GM12878 (cell line): ENCODE measurements at regions not wholly inside any gene's neighbourhood (a gene's known extent, or its start where the extent isn't known, plus 50 kb on each side); places are given as distances from the start of the nearest gene placed in this dataset.

Experiments used
- ATAC-seq: fragments of 200-7000 bp; cut with Tn5 transposase; 3 replicates; pipeline ENCODE4 v1.9.1; 2020; ENCODE audit warnings: mild to moderate bottlenecking, moderate library complexity
- BruUV-seq: library from RNA; stranded (reverse); fragments of 400-500 nt; replicated peaks from 2 replicates; lab custom pipeline; 2021; lab: Mats Ljungman, UMichigan
- CTCF ChIA-PET: fragments of 300-600 bp; sonication (Branson Sonifier 250); formaldehyde crosslinking; extraction: SDS; loops from one replicate; lab custom pipeline; 2021; ENCODE audit warnings: inconsistent platforms; lab: Yijun Ruan, JAX
- POLR2A ChIA-PET: fragments of 350-600 bp; formaldehyde crosslinking; extraction: SDS; loops from one replicate; lab custom pipeline; 2021; ENCODE audit warnings: inconsistent platforms; lab: Charles Lee
- RAD21 ChIA-PET: fragments of 300-600 bp; sonication (Branson Sonifier 250); formaldehyde crosslinking; loops from one replicate; lab custom pipeline; 2023; ENCODE audit warnings: antibody characterized with exemption; ENCODE audit not compliant: unreplicated experiment; lab: Charles Lee
- SMC1A ChIA-PET: fragments of 300-600 bp; sonication (Branson Sonifier 250); formaldehyde crosslinking; loops from one replicate; lab custom pipeline; 2023; ENCODE audit not compliant: unreplicated experiment, uncharacterized antibody; lab: Charles Lee
- DNase-seq: peaks from one replicate; pipeline ENCODE4 v3.0.0-alpha.2; 2011; ENCODE audit warnings: low read depth, low spot score
- FAIRE-seq: peaks from 3 replicates; lab custom pipeline; 2011; peaks lifted over from hg19 to GRCh38; lab: Jason Lieb, UNC
- H2AFZ ChIP-seq: 2 replicates; pipeline ENCODE4 v1.6.0; 2011; ENCODE audit warnings: low read depth, low read length, control low read depth; ENCODE audit not compliant: control insufficient read depth
- H3K27ac ChIP-seq: 2 replicates; pipeline ENCODE4 v1.5.1; 2011; ENCODE audit warnings: control low read depth; ENCODE audit not compliant: control insufficient read depth, insufficient read depth
- H3K27me3 ChIP-seq, 2 experiments: replicated peaks in 1 of 2; 2 replicates each; pipeline versions ENCODE4 v1.6.0 to v1.6.1; 2011; ENCODE audit warnings: low read length in 1 of 2; ENCODE audit not compliant: control insufficient read depth in 2 of 2, insufficient read depth in 2 of 2
- H3K36me3 ChIP-seq, 2 experiments: 2 replicates each; pipeline ENCODE4 v1.5.1; 2011; ENCODE audit warnings: low read length in 1 of 2; ENCODE audit not compliant: control insufficient read depth in 2 of 2, insufficient read depth in 2 of 2
- H3K4me1 ChIP-seq: 2 replicates; pipeline ENCODE4 v1.6.1; 2011; ENCODE audit warnings: mild to moderate bottlenecking, low read length, moderate library complexity, mixed read lengths; ENCODE audit not compliant: control insufficient read depth, insufficient read depth
- H3K4me2 ChIP-seq: 2 replicates; pipeline ENCODE4 v1.6.0; 2011; ENCODE audit warnings: control low read depth; ENCODE audit not compliant: control insufficient read depth, insufficient read depth
- H3K4me3 ChIP-seq: fragments of 200-600 bp; sonication (generic); 2 replicates; pipeline ENCODE4 v1.5.1; 2016
- H3K79me2 ChIP-seq: 2 replicates; pipeline ENCODE4 v1.6.0; 2011; ENCODE audit warnings: low read length; ENCODE audit not compliant: control insufficient read depth, insufficient read depth
- H3K9ac ChIP-seq: 2 replicates; pipeline ENCODE4 v1.8.0; 2011; ENCODE audit warnings: low read length, control low read depth, mixed read lengths; ENCODE audit not compliant: control insufficient read depth, insufficient read depth
- H3K9me3 ChIP-seq: replicated peaks from 3 replicates; pipeline ENCODE4 v1.5.1; 2011; ENCODE audit warnings: mild to moderate bottlenecking, low read length; ENCODE audit not compliant: control insufficient read depth, insufficient read depth
- H4K20me1 ChIP-seq: 2 replicates; pipeline ENCODE4 v1.6.0; 2011; ENCODE audit not compliant: control insufficient read depth, insufficient read depth
- ATF2 ChIP-seq: IDR thresholded peaks from 2 replicates; pipeline ENCODE4 v1.6.1; 2012; ENCODE audit warnings: low read length, inconsistent platforms
- ATF7 ChIP-seq: fragments of 450-650 bp; IDR thresholded peaks from 2 replicates; pipeline ENCODE4 v1.6.1; 2016; ENCODE audit warnings: low read depth, mild to moderate bottlenecking
- BRCA1 ChIP-seq: IDR thresholded peaks from 2 replicates; pipeline ENCODE4 v1.6.1; 2011; ENCODE audit warnings: low read depth, low read length, improper control_type of control experiment
- HCFC1 ChIP-seq: fragments of 150-350 bp; IDR thresholded peaks from 2 replicates; pipeline ENCODE4 v1.6.1; 2014; ENCODE audit warnings: low read length
- IRF3 ChIP-seq: fragments of 450-650 bp; IDR thresholded peaks from 2 replicates; pipeline ENCODE4 v1.6.1; 2014; ENCODE audit warnings: mild to moderate bottlenecking
- MXI1 ChIP-seq: fragments of 150-350 bp; IDR thresholded peaks from 2 replicates; pipeline ENCODE4 v1.6.1; 2011; ENCODE audit warnings: low read depth, mild to moderate bottlenecking, inconsistent platforms, low read length, improper control_type of control experiment
- NBN ChIP-seq: fragments of 450-650 bp; IDR thresholded peaks from 2 replicates; pipeline ENCODE4 v1.6.1; 2016
- NFIC ChIP-seq: IDR thresholded peaks from 2 replicates; pipeline ENCODE4 v1.6.1; 2012; ENCODE audit warnings: low read depth, mild to moderate bottlenecking, inconsistent platforms, low read length, moderate library complexity
- POLR2A ChIP-seq: IDR thresholded peaks from 2 replicates; pipeline ENCODE4 v1.6.1; 2011; ENCODE audit warnings: low read depth, mild to moderate bottlenecking, low read length
- POU2F2 ChIP-seq: IDR thresholded peaks from 3 replicates; pipeline ENCODE4 v1.6.1; 2011; ENCODE audit warnings: low read depth, mild to moderate bottlenecking, low read length, borderline replicate concordance
- ZNF622 ChIP-seq: fragments of 450-650 bp; IDR thresholded peaks from 2 replicates; pipeline ENCODE4 v1.6.1; 2017; ENCODE audit warnings: mild to moderate bottlenecking, inconsistent platforms
- WGBS: methylation state at CpG from one replicate; pipeline ENCODE4 v1.1.6; 2016; ENCODE audit warnings: low lambda C conversion rate; ENCODE audit not compliant: insufficient replicate concordance, insufficient coverage; ENCODE audit errors: missing lambda C conversion rate; 5-methylcytosine and 5-hydroxymethylcytosine counted together
- in situ Hi-C: fragments of 300-500 bp; cut with MboI; formaldehyde crosslinking; loops from 9 replicates; pipeline ENCODE4 v1.14.3; 2018; ENCODE audit warnings: mixed read lengths
- intact Hi-C: fragments of 100-400 bp; cut with micrococcal nuclease; formaldehyde crosslinking; loops from one replicate; pipeline ENCODE4 v1.14.2; 2022; ENCODE audit not compliant: unreplicated experiment

GRCh38 chr10:123269017-123269552 is 114.9 kb downstream of the BUB3 start:
- no TSS peak for BruUV-seq
- ATAC-seq (no peak), DNase-seq (no peak), FAIRE-seq (no peak)
- Histone ChIP-seq H3K4me2 (no peak overlapping the region), H3K27ac (no peak overlapping the region), H2AFZ (no peak overlapping the region), H3K9ac (no peak overlapping the region), H3K36me3 (no peaks in the 10 kb centered on the region), H3K4me3 (no peak overlapping the region), H4K20me1 (no peaks in the 10 kb centered on the region), H3K79me2 (no peaks in the 10 kb centered on the region), H3K4me1 (no peaks in the 10 kb centered on the region), H3K27me3 (no peaks in the 10 kb centered on the region), H3K9me3 (no peaks in the 10 kb centered on the region; the same call in 2 of the 3 replicates)
- ChIA-PET CTCF (no interaction called here), SMC1A (no interaction called here), RAD21 (no interaction called here), POLR2A (no interaction called here)
- in situ Hi-C loops (no loop called here), intact Hi-C loops (no loop called here)
- 81% methylated on average over 9 of the region's 9 CpGs for WGBS
- TF ChIP-seq NBN: no peak
- TF ChIP-seq HCFC1: no peak
- no peak for TF ChIP-seq POU2F2
- TF ChIP-seq NFIC: no peak
- TF ChIP-seq ATF7: no peak
- no peak for TF ChIP-seq ATF2
- no peak for TF ChIP-seq ZNF622
- TF ChIP-seq MXI1: no peak
- TF ChIP-seq POLR2A: no peak
- no peak for TF ChIP-seq IRF3
- TF ChIP-seq BRCA1: no peak
